ENCODE measurements at regions not wholly inside any gene's neighbourhood (a gene's known extent, or its start where the extent isn't known, plus 50 kb on each side); places are given as distances from the start of the nearest gene placed in this dataset.
"Not testable (repeated sequence)": the region's sequence is repeated elsewhere in the genome, so short reads cannot be mapped to it uniquely, and the experiment has no call there.

- no peak for DNase-seq
Measured at GRCh38 chr4:156144961-156145360, 191.3 kb upstream of the CTSO start.

GRCh38 chr4:156138781-156139280, 185.2 kb upstream of the CTSO start:
- no peak for DNase-seq

- no peak for DNase-seq
Measured at GRCh38 chr4:156137679-156138473, 184.2 kb upstream of the CTSO start.

- no peak for DNase-seq
Measured at GRCh38 chr4:156132196-156132595, 178.5 kb upstream of the CTSO start.

GRCh38 chr4:156128616-156129015, 174.9 kb upstream of the CTSO start:
- DNase-seq: no peak

- no peak for DNase-seq
Measured at GRCh38 chr4:156118507-156119220, 165.0 kb upstream of the CTSO start.

- no peak for DNase-seq
Measured at GRCh38 chr4:156117743-156118142, 164.1 kb upstream of the CTSO start.

GRCh38 chr4:156116991-156117390, 163.3 kb upstream of the CTSO start:
- DNase-seq: no peak

GRCh38 chr4:156113138-156113765, 159.6 kb upstream of the CTSO start:
- DNase-seq: no peak

- no peak for DNase-seq
Measured at GRCh38 chr4:156111686-156112085, 158.0 kb upstream of the CTSO start.

- DNase-seq: no peak
Measured at GRCh38 chr4:156109943-156110900, 156.6 kb upstream of the CTSO start.

GRCh38 chr4:156109087-156109486, 155.4 kb upstream of the CTSO start:
- DNase-seq: not testable (repeated sequence)

GRCh38 chr4:156103311-156103710, 149.6 kb upstream of the CTSO start:
- DNase-seq: no peak

GRCh38 chr4:156102411-156102810, 148.7 kb upstream of the CTSO start:
- DNase-seq: no peak

- DNase-seq: no peak
Measured at GRCh38 chr4:156101571-156101970, 147.9 kb upstream of the CTSO start.

- no peak for DNase-seq
Measured at GRCh38 chr4:156100651-156101050, 147.0 kb upstream of the CTSO start.

- DNase-seq: no peak
Measured at GRCh38 chr4:156098805-156099204, 145.1 kb upstream of the CTSO start.

GRCh38 chr4:156085100-156085499, 131.4 kb upstream of the CTSO start:
- DNase-seq: no peak

GRCh38 chr4:156084373-156084772, 130.7 kb upstream of the CTSO start:
- no peak for DNase-seq

- no peak for DNase-seq
Measured at GRCh38 chr4:156073976-156074375, 120.3 kb upstream of the CTSO start.

GRCh38 chr4:156060661-156061060, 107.0 kb upstream of the CTSO start:
- no peak for DNase-seq

- DNase-seq: no peak
Measured at GRCh38 chr4:156053174-156053573, 99.5 kb upstream of the CTSO start.

GRCh38 chr4:156052116-156052515, 98.5 kb upstream of the CTSO start:
- no peak for DNase-seq
